Activated T-helper 17 cell treated with anti-CD3 and anti-CD28 coated beads, Interleukin-2, amount 50 U/mL, for 72 hours (primary cell): ENCODE measurements at regions not wholly inside any gene's neighbourhood (a gene's known extent, or its start where the extent isn't known, plus 50 kb on each side); places are given as distances from the start of the nearest gene placed in this dataset.
"Not testable (repeated sequence)": the region's sequence is repeated elsewhere in the genome, so short reads cannot be mapped to it uniquely, and the experiment has no call there.

ENCODE experiments used
- ATAC-seq: fragments of 150-1000 bp; cut with Tn5 transposase; replicated peaks from 2 replicates; pipeline ENCODE4 v1.10.0; 2021; ENCODE audit warnings: mild to moderate bottlenecking, moderate library complexity
- H3K27ac Mint-ChIP-seq: one replicate; pipeline ENCODE4 v1.8.0; 2022; ENCODE audit warnings: mixed read lengths
- H3K27me3 Mint-ChIP-seq: one replicate; pipeline ENCODE4 v1.8.0; 2022; ENCODE audit warnings: mixed read lengths
- H3K36me3 Mint-ChIP-seq: one replicate; pipeline ENCODE4 v1.8.0; 2022; ENCODE audit warnings: low read depth, mild to moderate bottlenecking, mixed read lengths
- H3K4me1 Mint-ChIP-seq: one replicate; pipeline ENCODE4 v1.8.0; 2022; ENCODE audit warnings: mixed read lengths
- H3K4me3 Mint-ChIP-seq: one replicate; pipeline ENCODE4 v1.8.0; 2022; ENCODE audit warnings: mild to moderate bottlenecking, mixed read lengths
- H3K9me3 Mint-ChIP-seq: one replicate; pipeline ENCODE4 v1.8.0; 2022; ENCODE audit warnings: mixed read lengths

- ATAC-seq: peak; percentile 66
- Mint-ChIP-seq H3K36me3 (no peaks in the 10 kb centered on the region), H3K4me3 (peak overlapping the region; percentile 22), H3K27ac (peak overlapping the region; percentile 46), H3K4me1 (peaks cover 14% of the 10 kb centered on the region), H3K9me3 (peaks cover 3% of the 10 kb centered on the region), H3K27me3 (no peaks in the 10 kb centered on the region)
These were observed 238.1 kb upstream of the STT3B start for GRCh38 chr3:31294430-31295149.

- H3K9me3 Mint-ChIP-seq: peaks cover 7% of the 10 kb centered on the region
- no peak for ATAC-seq
- no peak overlapping the region for H3K4me3 Mint-ChIP-seq
- peaks cover 7% of the 10 kb centered on the region for H3K4me1 Mint-ChIP-seq
- no peaks in the 10 kb centered on the region for H3K27me3 Mint-ChIP-seq
- H3K27ac Mint-ChIP-seq: peak overlapping the region; percentile 46
- H3K36me3 Mint-ChIP-seq: no peaks in the 10 kb centered on the region
These were observed 237.5 kb upstream of the STT3B start for GRCh38 chr3:31295150-31295765.

DNA sequence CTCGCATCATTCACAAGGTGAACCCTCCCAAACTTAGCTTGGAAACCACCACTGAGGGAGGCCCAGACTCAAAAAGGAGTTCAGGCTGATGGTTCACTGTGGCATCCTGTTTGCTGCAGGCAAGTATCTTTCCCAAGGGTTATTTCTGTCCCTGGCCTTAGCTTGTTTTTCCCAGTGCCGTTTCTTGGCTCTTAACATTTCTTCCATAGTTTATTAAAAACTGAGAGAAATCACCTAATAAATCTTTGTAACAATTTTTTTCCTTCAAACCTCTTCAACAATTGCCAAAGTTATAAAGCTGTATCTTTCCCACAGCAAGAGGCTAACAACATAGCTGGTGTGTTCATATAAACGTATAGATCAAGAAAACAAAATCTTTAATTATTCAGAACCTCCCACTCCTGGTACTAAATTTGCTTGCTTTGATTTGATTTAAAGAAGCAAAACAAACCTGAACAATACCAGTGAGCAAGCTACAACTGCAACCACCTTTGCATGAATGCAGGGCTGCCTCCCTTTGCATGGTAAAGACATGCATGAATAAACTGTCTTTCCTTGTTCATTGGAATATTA, 234.9 kb upstream of the STT3B start:
- Mint-ChIP-seq H3K27ac (no peak overlapping the region), H3K9me3 (peaks cover 7% of the 10 kb centered on the region), H3K4me1 (peaks cover 7% of the 10 kb centered on the region), H3K4me3 (no peak overlapping the region), H3K36me3 (no peaks in the 10 kb centered on the region), H3K27me3 (no peaks in the 10 kb centered on the region)
- ATAC-seq: no peak

- Mint-ChIP-seq H3K4me1 (no peaks in the 10 kb centered on the region), H3K27me3 (no peaks in the 10 kb centered on the region), H3K27ac (no peak overlapping the region), H3K36me3 (no peaks in the 10 kb centered on the region), H3K4me3 (no peak overlapping the region), H3K9me3 (peaks cover 7% of the 10 kb centered on the region)
- no peak for ATAC-seq
These were observed 232.0 kb upstream of the STT3B start for GRCh38 chr3:31300456-31301443.

GRCh38 chr3:31302343-31302742, 230.4 kb upstream of the STT3B start:
- Mint-ChIP-seq H3K4me3 (no peak overlapping the region), H3K4me1 (no peaks in the 10 kb centered on the region), H3K27me3 (no peaks in the 10 kb centered on the region), H3K27ac (no peak overlapping the region), H3K36me3 (no peaks in the 10 kb centered on the region), H3K9me3 (peaks cover 5% of the 10 kb centered on the region)
- no peak for ATAC-seq

DNA sequence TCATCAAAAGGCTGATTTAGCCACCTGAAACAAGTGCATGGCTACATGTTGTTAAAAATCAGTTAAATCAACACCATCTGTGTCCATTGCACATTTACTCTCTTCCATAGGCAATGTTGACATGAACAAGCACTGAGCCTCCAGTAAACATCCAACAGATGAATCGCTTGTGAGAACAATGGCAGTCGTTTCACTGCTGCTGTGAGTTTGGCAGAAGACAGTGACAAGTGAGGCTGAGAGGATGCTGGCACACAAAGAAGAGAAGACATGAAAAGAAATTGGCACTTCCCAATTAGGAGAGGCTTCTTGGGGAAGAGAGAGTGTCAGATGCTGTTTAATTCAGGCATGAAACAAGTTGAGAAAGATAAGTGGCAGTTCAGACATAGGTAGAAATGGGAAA, 227.4 kb upstream of the STT3B start:
- Mint-ChIP-seq H3K4me3 (no peak overlapping the region), H3K27ac (no peak overlapping the region), H3K36me3 (no peaks in the 10 kb centered on the region), H3K27me3 (no peaks in the 10 kb centered on the region), H3K9me3 (peaks cover 3% of the 10 kb centered on the region), H3K4me1 (peaks cover 4% of the 10 kb centered on the region)
- ATAC-seq: no peak

GRCh38 chr3:31307131-31307785, 225.5 kb upstream of the STT3B start:
- Mint-ChIP-seq H3K27me3 (no peaks in the 10 kb centered on the region), H3K9me3 (peaks cover 3% of the 10 kb centered on the region), H3K27ac (no peak overlapping the region), H3K4me1 (peaks cover 4% of the 10 kb centered on the region), H3K4me3 (no peak overlapping the region), H3K36me3 (no peaks in the 10 kb centered on the region)
- peak; percentile 76 for ATAC-seq

GRCh38 chr3:31311559-31311958, 221.2 kb upstream of the STT3B start:
- no peaks in the 10 kb centered on the region for H3K36me3 Mint-ChIP-seq
- H3K27ac Mint-ChIP-seq: no peak overlapping the region
- peaks cover 8% of the 10 kb centered on the region for H3K9me3 Mint-ChIP-seq
- no peak for ATAC-seq
- H3K4me3 Mint-ChIP-seq: no peak overlapping the region
- peaks cover 4% of the 10 kb centered on the region for H3K4me1 Mint-ChIP-seq
- no peaks in the 10 kb centered on the region for H3K27me3 Mint-ChIP-seq

DNA sequence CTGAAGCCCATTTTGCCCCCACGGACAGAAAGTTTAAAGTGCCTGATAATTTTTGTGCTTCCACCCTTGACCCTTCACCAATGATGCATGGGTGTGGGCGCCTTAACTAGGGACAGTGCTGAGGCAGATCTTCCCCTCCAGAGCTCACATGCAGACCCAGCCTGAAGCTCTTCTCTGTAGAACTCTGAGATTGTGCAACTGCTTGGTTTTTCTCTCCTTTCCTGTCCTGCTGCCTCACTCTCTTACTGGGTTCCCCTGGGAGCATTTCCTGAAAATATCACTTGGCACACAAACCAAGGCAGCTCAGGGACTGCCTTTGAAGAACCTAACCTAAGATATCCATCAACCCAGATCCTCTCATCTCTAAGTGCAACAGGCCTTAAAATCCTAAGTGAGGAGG, 220.3 kb upstream of the STT3B start:
- ATAC-seq: no peak
- Mint-ChIP-seq H3K36me3 (no peaks in the 10 kb centered on the region), H3K27ac (no peak overlapping the region), H3K4me3 (no peak overlapping the region), H3K4me1 (peaks cover 4% of the 10 kb centered on the region), H3K9me3 (peaks cover 8% of the 10 kb centered on the region), H3K27me3 (no peaks in the 10 kb centered on the region)

- no peak for ATAC-seq
- no peaks in the 10 kb centered on the region for H3K27me3 Mint-ChIP-seq
- no peaks in the 10 kb centered on the region for H3K4me1 Mint-ChIP-seq
- H3K4me3 Mint-ChIP-seq: no peak overlapping the region
- peaks cover 5% of the 10 kb centered on the region for H3K9me3 Mint-ChIP-seq
- no peaks in the 10 kb centered on the region for H3K36me3 Mint-ChIP-seq
- no peak overlapping the region for H3K27ac Mint-ChIP-seq
These were observed 218.5 kb upstream of the STT3B start for GRCh38 chr3:31314258-31314657.

DNA sequence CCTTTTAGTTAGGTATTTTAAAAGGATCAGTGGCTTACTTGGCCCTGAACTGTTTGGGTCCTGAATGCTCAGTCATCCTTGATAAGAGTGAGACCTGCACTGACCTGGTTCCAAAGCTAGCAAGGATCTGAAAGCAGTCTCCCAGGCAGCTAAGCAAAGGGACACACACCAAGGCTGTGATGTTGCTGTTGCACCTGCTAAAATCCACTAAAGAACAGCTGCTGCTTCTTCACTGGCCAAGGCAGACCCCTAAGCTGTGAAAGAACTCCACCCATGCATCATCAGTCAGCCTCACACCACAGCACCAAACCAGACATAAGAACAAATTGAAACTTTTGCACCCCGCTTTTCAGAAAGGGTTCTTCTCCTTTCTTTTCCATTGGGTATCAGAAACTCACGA, 213.4 kb upstream of the STT3B start:
- Mint-ChIP-seq H3K36me3 (no peaks in the 10 kb centered on the region), H3K27me3 (no peaks in the 10 kb centered on the region), H3K27ac (peak overlapping the region; percentile 6), H3K4me3 (no peak overlapping the region), H3K4me1 (peaks cover 5% of the 10 kb centered on the region), H3K9me3 (peaks cover 9% of the 10 kb centered on the region)
- ATAC-seq: no peak

- H3K4me3 Mint-ChIP-seq: no peak overlapping the region
- H3K27ac Mint-ChIP-seq: no peak overlapping the region
- ATAC-seq: no peak
- peaks cover 4% of the 10 kb centered on the region for H3K9me3 Mint-ChIP-seq
- no peaks in the 10 kb centered on the region for H3K36me3 Mint-ChIP-seq
- H3K27me3 Mint-ChIP-seq: no peaks in the 10 kb centered on the region
- peaks cover 5% of the 10 kb centered on the region for H3K4me1 Mint-ChIP-seq
These were observed 211.1 kb upstream of the STT3B start for GRCh38 chr3:31321620-31322019.

DNA sequence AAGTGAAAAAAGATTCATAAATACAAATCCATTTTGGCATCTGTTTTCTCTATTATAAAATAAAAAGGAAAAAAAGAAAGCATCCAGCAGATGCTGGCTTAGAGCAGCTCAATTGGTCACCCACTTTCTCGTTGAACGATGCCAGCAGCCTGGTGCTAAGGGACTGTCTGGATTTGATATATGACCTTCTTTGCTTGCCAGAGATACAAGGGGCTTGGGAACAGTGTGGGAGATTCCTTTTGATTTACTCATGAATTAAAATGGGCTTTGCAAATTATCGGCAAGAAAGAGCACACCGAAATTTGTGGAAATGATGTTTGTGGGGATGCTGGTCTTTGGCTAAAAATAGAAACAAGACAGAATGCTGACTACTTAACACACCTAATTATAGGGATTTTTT, 210.3 kb upstream of the STT3B start:
- peaks cover 5% of the 10 kb centered on the region for H3K4me1 Mint-ChIP-seq
- ATAC-seq: no peak

GRCh38 chr3:31327826-31328357, 204.8 kb upstream of the STT3B start:
- H3K4me1 Mint-ChIP-seq, H3K27me3 Mint-ChIP-seq, H3K4me3 Mint-ChIP-seq, H3K27ac Mint-ChIP-seq, H3K9me3 Mint-ChIP-seq, ATAC-seq, H3K36me3 Mint-ChIP-seq: not testable (repeated sequence)

More for the DNA sequence above, 210.3 kb upstream of the STT3B start:
- Mint-ChIP-seq H3K36me3 (no peaks in the 10 kb centered on the region), H3K27ac (no peak overlapping the region), H3K4me3 (no peak overlapping the region), H3K27me3 (no peaks in the 10 kb centered on the region), H3K9me3 (peaks cover 4% of the 10 kb centered on the region)
